SKM-1 (cell line): ENCODE measurements at regions not wholly inside any gene's neighbourhood (a gene's known extent, or its start where the extent isn't known, plus 50 kb on each side); places are given as distances from the start of the nearest gene placed in this dataset.
"Not testable (repeated sequence)": the region's sequence is repeated elsewhere in the genome, so short reads cannot be mapped to it uniquely, and the experiment has no call there.

ENCODE experiments used
- DNase-seq: peaks from one replicate; lab custom pipeline; 2025; ENCODE audit not compliant: unreplicated experiment; lab: John Stamatoyannopoulos, UW

- no peak for DNase-seq
Observed at GRCh38 chr9:79403495-79403894, 168.3 kb upstream of the TLE4 start.

GRCh38 chr9:79408200-79408599 is 163.6 kb upstream of the TLE4 start:
- DNase-seq = no peak

GRCh38 chr9:79408617-79409016 is 163.1 kb upstream of the TLE4 start:
- no peak for DNase-seq

- DNase-seq = no peak
Observed at GRCh38 chr9:79409182-79409823, 162.5 kb upstream of the TLE4 start.

- no peak for DNase-seq
Observed at GRCh38 chr9:79425840-79426239, 145.9 kb upstream of the TLE4 start.

GRCh38 chr9:79428422-79428821 is 143.3 kb upstream of the TLE4 start:
- no peak for DNase-seq

- no peak for DNase-seq
Observed at GRCh38 chr9:79430619-79431018, 141.1 kb upstream of the TLE4 start.

GRCh38 chr9:79431019-79431679 is 140.6 kb upstream of the TLE4 start:
- DNase-seq = no peak

- no peak for DNase-seq
Observed at GRCh38 chr9:79432485-79432884, 139.3 kb upstream of the TLE4 start.

GRCh38 chr9:79433703-79434102 is 138.1 kb upstream of the TLE4 start:
- no peak for DNase-seq

GRCh38 chr9:79439221-79439620 is 132.5 kb upstream of the TLE4 start:
- not testable (repeated sequence) for DNase-seq

GRCh38 chr9:79446523-79447307 is 125.0 kb upstream of the TLE4 start:
- no peak for DNase-seq

- DNase-seq = no peak
Observed at GRCh38 chr9:79447308-79447605, 124.5 kb upstream of the TLE4 start.

GRCh38 chr9:79447762-79448161 is 124.0 kb upstream of the TLE4 start:
- DNase-seq = no peak

GRCh38 chr9:79452265-79452664 is 119.5 kb upstream of the TLE4 start:
- DNase-seq = no peak

- DNase-seq = no peak
Observed at GRCh38 chr9:79461712-79462111, 110.1 kb upstream of the TLE4 start.

- no peak for DNase-seq
Observed at GRCh38 chr9:79465156-79465555, 106.6 kb upstream of the TLE4 start.

- DNase-seq = no peak
Observed at GRCh38 chr9:79469164-79469563, 102.6 kb upstream of the TLE4 start.

- DNase-seq = no peak
Observed at GRCh38 chr9:79470954-79471353, 100.8 kb upstream of the TLE4 start.

GRCh38 chr9:79471580-79472543 is 99.9 kb upstream of the TLE4 start:
- no peak for DNase-seq

- DNase-seq = no peak
Observed at GRCh38 chr9:79473704-79474103, 98.1 kb upstream of the TLE4 start.
